GM12873 (cell line): ENCODE measurements at regions not wholly inside any gene's neighbourhood (a gene's known extent, or its start where the extent isn't known, plus 50 kb on each side); places are given as distances from the start of the nearest gene placed in this dataset.
A peak's percentile ranks its signal among the peaks of the same experiment; 100 is the strongest.

Experiments
- CTCF ChIP-seq: IDR thresholded peaks from 2 replicates; pipeline ENCODE4 v1.5.1; 2012; ENCODE audit warnings: low read depth, mild to moderate bottlenecking, moderate library complexity, low read length, control low read depth; ENCODE audit not compliant: insufficient read depth; ENCODE audit errors: missing control alignments

GRCh38 chrX:94551831-94552230, 877.8 kb downstream of the FAM133A start:
- no peak for TF ChIP-seq CTCF

- no peak for TF ChIP-seq CTCF
These were observed 886.9 kb downstream of the FAM133A start for GRCh38 chrX:94560930-94561329.

DNA sequence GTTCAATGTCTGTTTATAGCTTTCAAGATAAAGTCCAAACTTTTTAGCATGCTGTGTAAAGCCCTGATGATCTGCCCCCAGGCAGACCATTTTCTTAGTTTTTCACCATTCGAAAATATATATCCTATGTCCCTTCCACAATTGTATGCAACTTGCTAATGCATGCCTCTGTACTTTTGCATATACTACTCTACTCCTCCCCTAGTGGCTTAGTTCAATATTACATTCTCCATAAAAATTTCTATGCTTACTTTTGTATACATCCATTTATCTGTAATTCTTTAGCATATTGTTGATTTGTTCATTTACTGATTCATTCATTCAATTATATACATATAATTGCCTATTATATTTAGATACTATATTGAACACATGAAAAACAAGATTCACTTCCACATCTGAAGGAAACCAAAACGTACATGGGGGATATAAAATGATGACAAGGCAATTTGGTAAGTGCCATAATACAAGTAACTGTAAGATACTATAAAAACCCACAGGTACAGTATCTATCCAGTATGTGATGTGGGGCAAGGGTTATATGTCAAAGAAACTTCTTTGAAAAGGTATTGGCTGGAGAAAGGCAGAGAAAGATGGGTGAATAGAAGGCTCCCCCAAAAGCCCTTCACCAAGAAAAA, 902.5 kb downstream of the FAM133A start:
- TF ChIP-seq CTCF, result peak; percentile 43

- TF ChIP-seq CTCF, result no peak
These were observed 926.1 kb downstream of the FAM133A start for GRCh38 chrX:94600077-94600476.

DNA sequence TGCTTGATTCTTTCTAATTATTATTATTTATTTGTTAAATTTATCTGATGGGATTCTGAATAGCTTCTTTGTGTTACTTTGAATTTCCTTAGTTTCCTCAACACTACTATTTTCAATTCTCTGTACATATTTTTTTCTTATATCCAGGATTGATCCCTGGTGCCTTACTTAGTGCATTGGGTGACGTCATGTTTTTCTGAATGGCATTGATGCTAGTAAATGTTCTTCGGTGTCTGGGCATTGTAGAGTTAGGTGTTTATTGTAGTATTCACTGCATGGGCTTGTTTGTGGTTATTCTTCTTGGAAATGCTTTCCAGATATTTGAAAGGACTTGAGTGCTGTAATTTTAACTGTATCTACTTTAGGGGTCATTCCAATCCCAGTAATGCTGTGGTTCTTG, 938.1 kb downstream of the FAM133A start:
- TF ChIP-seq CTCF, result no peak

GRCh38 chrX:94633237-94633636, 959.2 kb downstream of the FAM133A start:
- TF ChIP-seq CTCF, result no peak

DNA sequence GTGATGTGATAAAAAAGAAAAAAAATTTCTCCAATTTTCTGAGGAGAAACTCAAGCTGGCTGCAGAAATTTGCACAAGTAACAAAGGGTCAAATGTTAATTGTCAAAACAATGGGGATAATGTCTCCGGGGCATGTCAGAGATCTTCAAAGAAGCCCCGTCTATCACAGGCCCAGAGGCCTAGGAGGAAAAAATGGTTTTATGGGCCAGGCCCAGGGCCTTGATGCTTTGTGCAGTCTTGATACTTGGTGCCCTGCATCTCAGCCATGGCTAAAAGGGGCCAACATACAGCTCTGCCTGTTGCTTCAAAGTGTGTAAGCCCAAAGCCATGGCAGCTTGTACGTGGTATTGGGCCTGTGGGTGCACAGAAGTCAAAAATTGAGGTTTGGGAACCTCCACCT, 961.0 kb downstream of the FAM133A start:
- TF ChIP-seq CTCF, result no peak
